ENCODE measurements at regions not wholly inside any gene's neighbourhood (a gene's known extent, or its start where the extent isn't known, plus 50 kb on each side); places are given as distances from the start of the nearest gene placed in this dataset.

- Histone ChIP-seq H3K27ac (no peak overlapping the region), H3K4me3 (no peak overlapping the region), H3K9me3 (ENCODE audit: low read depth) (no peaks in the 10 kb centered on the region), H3K36me3 (ENCODE audit: low read depth) (no peaks in the 10 kb centered on the region), H3K27me3 (replicated peaks; ENCODE audit: insufficient read depth) (no peaks in the 10 kb centered on the region), H3F3A (ENCODE audit: insufficient read depth) (no peaks in the 10 kb centered on the region), H4K20me1 (ENCODE audit: insufficient read depth) (no peaks in the 10 kb centered on the region), H3K9me2 (ENCODE audit: insufficient read depth) (no peaks in the 10 kb centered on the region), H3K9ac (no peak overlapping the region), H3K79me2 (ENCODE audit: insufficient read depth) (no peaks in the 10 kb centered on the region), H3K4me1 (ENCODE audit: insufficient read depth) (no peaks in the 10 kb centered on the region), H3K4me2 (ENCODE audit: unreplicated experiment) (no peak overlapping the region), H2AFZ (no peak overlapping the region)
- no peak for DNase-seq
- in situ Hi-C loops (cut with MboI): no loop called here
- TF ChIP-seq EZH2phosphoT487 (IDR thresholded peaks at IDR 0.05; ENCODE audit: insufficient read depth, low read depth) (no peak), EZH2 (IDR thresholded peaks at IDR 0.05; ENCODE audit: insufficient read depth, poor library complexity, severe bottlenecking) (no peak)
- WGBS, 2 experiments (ENCODE audit: low coverage in 1 of 2, low lambda C conversion rate in 2 of 2, missing lambda C conversion rate in 2 of 2): 79 to 82% methylated on average over 1 of the region's 1 CpG
Observed at GRCh38 chr2:18349421-18349820, 211.0 kb downstream of the RDH14 start.

- H3K4me3 ChIP-seq: no peak overlapping the region
- 82 to 88% methylated on average over 3 of the region's 3 CpGs for WGBS, 2 experiments (ENCODE audit: low coverage in 1 of 2, low lambda C conversion rate in 2 of 2, missing lambda C conversion rate in 2 of 2)
- TF ChIP-seq EZH2phosphoT487 (IDR thresholded peaks at IDR 0.05; ENCODE audit: insufficient read depth, low read depth) (no peak), EZH2 (IDR thresholded peaks at IDR 0.05; ENCODE audit: insufficient read depth, poor library complexity, severe bottlenecking) (no peak)
- H2AFZ ChIP-seq: no peak overlapping the region
- no peaks in the 10 kb centered on the region for H3K9me2 ChIP-seq (ENCODE audit: insufficient read depth)
- H3K9ac ChIP-seq: no peak overlapping the region
- no peak overlapping the region for H3K4me2 ChIP-seq (ENCODE audit: unreplicated experiment)
- H3K79me2 ChIP-seq (ENCODE audit: insufficient read depth): no peaks in the 10 kb centered on the region
- no peaks in the 10 kb centered on the region for H3K9me3 ChIP-seq (ENCODE audit: low read depth)
- no peaks in the 10 kb centered on the region for H3F3A ChIP-seq (ENCODE audit: insufficient read depth)
- H3K4me1 ChIP-seq (ENCODE audit: insufficient read depth): no peaks in the 10 kb centered on the region
- no peaks in the 10 kb centered on the region for H4K20me1 ChIP-seq (ENCODE audit: insufficient read depth)
- no peak for DNase-seq
- no peaks in the 10 kb centered on the region for H3K36me3 ChIP-seq (ENCODE audit: low read depth)
- in situ Hi-C loops (cut with MboI): no loop called here
- no peaks in the 10 kb centered on the region for H3K27me3 ChIP-seq (replicated peaks; ENCODE audit: insufficient read depth)
- H3K27ac ChIP-seq: no peak overlapping the region
Observed at GRCh38 chr2:18346874-18347273, 213.6 kb downstream of the RDH14 start.

- Histone ChIP-seq H3K27ac (no peak overlapping the region), H3K9me3 (ENCODE audit: low read depth) (no peaks in the 10 kb centered on the region), H3F3A (ENCODE audit: insufficient read depth) (no peaks in the 10 kb centered on the region), H3K4me2 (ENCODE audit: unreplicated experiment) (no peak overlapping the region), H2AFZ (no peak overlapping the region), H3K4me1 (ENCODE audit: insufficient read depth) (no peaks in the 10 kb centered on the region), H3K4me3 (no peak overlapping the region), H3K27me3 (replicated peaks; ENCODE audit: insufficient read depth) (no peaks in the 10 kb centered on the region), H4K20me1 (ENCODE audit: insufficient read depth) (no peaks in the 10 kb centered on the region), H3K79me2 (ENCODE audit: insufficient read depth) (no peaks in the 10 kb centered on the region), H3K9ac (no peak overlapping the region), H3K9me2 (ENCODE audit: insufficient read depth) (no peaks in the 10 kb centered on the region), H3K36me3 (ENCODE audit: low read depth) (no peaks in the 10 kb centered on the region)
- TF ChIP-seq EZH2 (IDR thresholded peaks at IDR 0.05; ENCODE audit: insufficient read depth, poor library complexity, severe bottlenecking) (no peak), EZH2phosphoT487 (IDR thresholded peaks at IDR 0.05; ENCODE audit: insufficient read depth, low read depth) (no peak)
- 79 to 81% methylated on average over 3 of the region's 3 CpGs for WGBS, 2 experiments (ENCODE audit: low coverage in 1 of 2, low lambda C conversion rate in 2 of 2, missing lambda C conversion rate in 2 of 2)
- in situ Hi-C loops (cut with MboI): no loop called here
- no peak for DNase-seq
Observed at GRCh38 chr2:18346344-18346743, 214.1 kb downstream of the RDH14 start.

GRCh38 chr2:18345848-18346247 is 214.6 kb downstream of the RDH14 start:
- Histone ChIP-seq H3K27me3 (replicated peaks; ENCODE audit: insufficient read depth) (no peaks in the 10 kb centered on the region), H3K9ac (no peak overlapping the region), H3K4me1 (ENCODE audit: insufficient read depth) (no peaks in the 10 kb centered on the region), H3K9me3 (ENCODE audit: low read depth) (no peaks in the 10 kb centered on the region), H3K4me2 (ENCODE audit: unreplicated experiment) (no peak overlapping the region), H3K36me3 (ENCODE audit: low read depth) (no peaks in the 10 kb centered on the region), H2AFZ (no peak overlapping the region), H3F3A (ENCODE audit: insufficient read depth) (no peaks in the 10 kb centered on the region), H3K9me2 (ENCODE audit: insufficient read depth) (no peaks in the 10 kb centered on the region), H4K20me1 (ENCODE audit: insufficient read depth) (no peaks in the 10 kb centered on the region), H3K4me3 (no peak overlapping the region), H3K79me2 (ENCODE audit: insufficient read depth) (no peaks in the 10 kb centered on the region), H3K27ac (no peak overlapping the region)
- WGBS, 2 experiments (ENCODE audit: low coverage in 1 of 2, low lambda C conversion rate in 2 of 2, missing lambda C conversion rate in 2 of 2): 82% methylated on average over 5 of the region's 5 CpGs
- TF ChIP-seq EZH2phosphoT487 (IDR thresholded peaks at IDR 0.05; ENCODE audit: insufficient read depth, low read depth): no peak
- no peak for TF ChIP-seq EZH2 (IDR thresholded peaks at IDR 0.05; ENCODE audit: insufficient read depth, poor library complexity, severe bottlenecking)
- peak; percentile 25 for DNase-seq
- in situ Hi-C loops (cut with MboI): no loop called here

- H3K4me2 ChIP-seq (ENCODE audit: unreplicated experiment): no peak overlapping the region
- in situ Hi-C loops (cut with MboI): no loop called here
- H3K4me3 ChIP-seq: no peak overlapping the region
- H3K9me2 ChIP-seq (ENCODE audit: insufficient read depth): no peaks in the 10 kb centered on the region
- no peak for DNase-seq
- TF ChIP-seq EZH2 (IDR thresholded peaks at IDR 0.05; ENCODE audit: insufficient read depth, poor library complexity, severe bottlenecking) (no peak), EZH2phosphoT487 (IDR thresholded peaks at IDR 0.05; ENCODE audit: insufficient read depth, low read depth) (no peak)
- no peak overlapping the region for H3K9ac ChIP-seq
- no peak overlapping the region for H3K27ac ChIP-seq
- H3K9me3 ChIP-seq (ENCODE audit: low read depth): no peaks in the 10 kb centered on the region
- no peaks in the 10 kb centered on the region for H4K20me1 ChIP-seq (ENCODE audit: insufficient read depth)
- peaks cover 13% of the 10 kb centered on the region for H3K4me1 ChIP-seq (ENCODE audit: insufficient read depth)
- no peaks in the 10 kb centered on the region for H3K79me2 ChIP-seq (ENCODE audit: insufficient read depth)
- H3K27me3 ChIP-seq (replicated peaks; ENCODE audit: insufficient read depth): no peaks in the 10 kb centered on the region
- 87 to 88% methylated on average over 6 of the region's 6 CpGs for WGBS, 2 experiments (ENCODE audit: low coverage in 1 of 2, low lambda C conversion rate in 2 of 2, missing lambda C conversion rate in 2 of 2)
- H3F3A ChIP-seq (ENCODE audit: insufficient read depth): peaks cover 12% of the 10 kb centered on the region; the same call in 1 of the 2 replicates
- no peaks in the 10 kb centered on the region for H3K36me3 ChIP-seq (ENCODE audit: low read depth)
- no peak overlapping the region for H2AFZ ChIP-seq
Observed at GRCh38 chr2:18342901-18343300, 217.6 kb downstream of the RDH14 start.

All from GM23248 (cell line).